GM18508 (cell line): ENCODE measurements at regions not wholly inside any gene's neighbourhood (a gene's known extent, or its start where the extent isn't known, plus 50 kb on each side); places are given as distances from the start of the nearest gene placed in this dataset.

ENCODE experiments used
- ATAC-seq: cut with Tn5 transposase; IDR thresholded peaks from one replicate; pipeline ENCODE4 v1.9.1; 2021; ENCODE audit warnings: moderate number of reproducible peaks; ENCODE audit not compliant: insufficient read depth, unreplicated experiment

DNA sequence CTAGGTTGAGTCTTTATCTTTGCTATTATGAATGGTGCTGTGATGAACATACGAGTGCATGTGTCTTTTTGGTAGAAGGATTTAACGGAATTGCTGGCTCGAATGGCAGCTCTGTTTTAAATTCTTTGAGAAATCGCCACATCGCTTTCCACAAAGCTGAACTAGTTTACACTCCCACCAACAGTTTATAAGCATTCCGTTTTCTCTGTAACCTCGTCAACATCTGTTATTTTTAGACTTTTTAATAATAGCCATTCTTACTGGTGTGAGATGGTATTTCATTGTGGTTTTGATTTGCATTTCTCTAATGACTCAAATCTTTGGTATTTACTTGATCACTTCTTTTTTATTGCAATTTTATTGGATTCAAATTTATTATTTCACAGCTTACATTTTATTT lies 117.4 kb upstream of the HDGFL1 start:
- no peak for ATAC-seq

DNA sequence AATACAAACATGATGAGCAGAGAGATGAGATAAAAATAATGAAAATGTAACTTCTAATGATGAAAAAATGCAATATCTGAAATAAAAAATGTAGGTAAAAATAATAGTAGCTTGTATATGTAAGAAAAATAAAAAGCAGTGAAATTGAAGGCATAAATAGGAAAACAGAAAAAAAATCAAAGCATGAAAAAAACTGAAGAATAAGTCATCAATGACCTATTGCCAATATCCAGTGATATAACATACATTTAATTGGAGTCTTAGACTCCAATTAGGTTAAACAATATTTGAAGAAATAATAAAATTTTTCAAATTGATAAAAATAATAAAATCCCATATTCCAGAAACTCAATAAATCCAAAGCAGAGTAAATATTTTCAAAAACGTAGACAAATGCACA lies 114.0 kb upstream of the HDGFL1 start:
- no peak for ATAC-seq

DNA sequence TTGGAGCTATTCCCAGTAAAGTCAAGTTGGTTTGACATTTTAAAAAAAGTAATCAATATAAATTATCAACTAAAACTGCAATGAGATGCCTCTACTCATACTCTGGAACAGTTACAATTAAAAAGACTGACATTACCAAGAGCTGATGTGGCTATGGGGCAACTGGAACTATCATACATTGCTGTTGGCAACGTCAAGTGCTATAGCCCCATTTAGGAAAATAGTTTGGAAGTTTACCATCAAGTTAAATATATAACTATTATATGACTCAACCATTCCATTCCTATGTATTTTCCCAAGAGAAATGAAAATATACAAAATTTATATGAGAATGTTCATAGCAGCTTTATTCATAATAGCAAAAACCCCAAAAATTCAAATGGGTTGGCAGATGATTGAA lies 111.4 kb upstream of the HDGFL1 start:
- ATAC-seq: no peak

DNA sequence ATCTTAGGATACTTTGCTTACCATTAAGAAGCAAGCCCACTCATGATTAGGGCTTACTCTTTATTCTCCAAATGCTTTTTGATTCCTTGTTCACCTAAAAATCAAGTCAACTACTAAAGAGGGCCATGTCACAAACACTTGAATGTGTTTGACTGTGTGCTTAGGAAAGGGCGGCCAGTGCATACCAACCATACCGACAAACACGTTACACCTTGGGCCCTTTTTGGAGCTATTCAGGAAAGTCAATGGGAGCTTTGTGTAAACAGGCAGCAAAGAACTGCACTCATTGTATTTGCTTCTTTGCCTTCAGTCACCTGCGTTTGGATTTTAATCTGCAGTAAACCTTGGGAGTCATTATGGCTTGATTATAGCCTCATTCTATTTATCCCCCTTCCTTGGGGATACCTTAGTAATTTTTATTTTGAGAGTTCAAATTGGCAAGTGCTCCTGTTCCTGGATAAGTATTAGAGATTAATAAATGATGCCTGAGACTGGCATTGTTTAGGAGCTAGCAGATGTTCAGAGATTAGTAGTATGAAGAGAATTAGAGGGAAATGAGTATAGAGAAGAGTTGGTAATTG lies 102.6 kb upstream of the HDGFL1 start:
- no peak for ATAC-seq

DNA sequence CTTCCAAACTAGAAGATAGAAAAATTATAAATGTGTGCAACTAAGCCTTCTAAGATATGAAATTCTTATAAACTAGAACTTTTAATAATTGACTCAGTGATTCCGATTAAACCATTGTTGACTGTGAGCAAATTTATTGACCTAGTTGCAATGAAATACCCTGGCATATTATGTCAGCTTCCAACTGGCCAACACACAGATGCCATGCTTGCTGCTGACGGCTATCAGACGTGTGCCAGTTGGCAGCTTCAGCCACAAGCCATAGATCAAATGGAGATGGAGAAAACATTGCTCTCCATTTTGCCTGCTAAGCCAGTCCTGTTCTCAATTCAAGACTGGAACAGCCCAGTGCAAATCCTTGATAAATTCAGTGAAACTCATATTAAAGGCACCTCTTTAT lies 101.7 kb upstream of the HDGFL1 start:
- ATAC-seq: no peak

DNA sequence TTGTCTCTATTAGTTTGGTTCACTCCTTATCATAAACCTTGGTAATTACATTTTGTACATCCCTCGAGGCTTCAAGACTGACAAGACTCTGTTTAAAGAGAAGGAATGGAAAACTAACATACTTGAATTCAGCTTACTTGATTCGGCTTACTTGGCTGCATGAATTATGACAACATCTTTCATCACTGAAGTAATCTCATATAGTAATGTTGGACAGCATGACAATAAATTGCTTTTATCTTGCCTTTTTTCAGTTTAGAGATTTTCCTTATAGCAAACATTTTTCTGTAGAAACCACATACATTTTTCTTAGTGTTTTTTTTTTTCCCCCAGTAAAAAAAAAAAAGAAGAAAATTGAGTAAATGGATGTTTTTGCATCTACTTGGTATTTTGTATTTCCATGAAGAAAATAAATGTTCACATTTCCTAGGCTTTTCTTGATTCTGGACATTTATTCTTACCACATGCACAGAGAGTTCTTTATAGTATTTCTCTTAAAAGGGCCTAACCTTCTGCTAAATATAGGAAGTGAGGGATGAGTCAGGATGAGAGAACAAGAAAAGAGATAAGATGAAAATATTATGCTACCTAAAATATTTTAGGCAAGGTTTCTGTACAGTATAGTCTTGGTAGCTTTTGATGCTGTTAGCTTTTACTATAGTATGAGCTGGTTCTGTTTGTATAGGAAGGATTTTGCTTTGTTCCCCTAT lies 101.0 kb upstream of the HDGFL1 start:
- ATAC-seq: no peak

DNA sequence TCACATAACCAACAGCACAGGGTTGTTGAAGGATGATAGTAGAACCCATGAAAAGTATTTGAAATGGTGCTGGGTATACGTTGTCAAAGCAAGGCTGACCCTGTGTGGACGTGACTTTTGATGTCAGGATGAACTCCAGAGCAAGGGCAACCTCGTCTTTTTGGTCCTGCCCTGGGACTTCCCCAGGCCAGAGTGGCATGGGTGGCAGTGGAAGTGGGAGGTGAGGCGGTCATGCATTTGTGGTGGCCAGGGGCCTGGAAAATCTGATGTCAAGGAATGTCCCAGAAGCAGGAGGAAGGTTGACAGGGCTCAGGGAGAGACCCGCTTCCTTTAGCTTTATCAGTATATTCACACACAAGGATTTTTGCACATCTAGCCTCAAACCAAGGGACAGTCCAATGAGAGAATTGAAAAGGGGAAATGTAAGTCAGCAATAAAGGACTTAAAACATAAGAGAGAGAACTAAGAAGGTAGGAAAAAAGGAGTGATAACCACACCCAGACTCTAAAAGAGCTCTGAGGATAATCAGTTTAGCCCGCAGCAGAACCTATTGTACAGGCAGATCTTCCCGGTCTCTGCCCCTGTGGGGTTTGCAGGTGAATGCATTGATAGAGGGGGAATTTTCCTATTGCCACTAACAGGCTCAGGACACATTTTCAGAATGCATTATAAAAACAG lies 98.8 kb upstream of the HDGFL1 start:
- ATAC-seq: no peak

DNA sequence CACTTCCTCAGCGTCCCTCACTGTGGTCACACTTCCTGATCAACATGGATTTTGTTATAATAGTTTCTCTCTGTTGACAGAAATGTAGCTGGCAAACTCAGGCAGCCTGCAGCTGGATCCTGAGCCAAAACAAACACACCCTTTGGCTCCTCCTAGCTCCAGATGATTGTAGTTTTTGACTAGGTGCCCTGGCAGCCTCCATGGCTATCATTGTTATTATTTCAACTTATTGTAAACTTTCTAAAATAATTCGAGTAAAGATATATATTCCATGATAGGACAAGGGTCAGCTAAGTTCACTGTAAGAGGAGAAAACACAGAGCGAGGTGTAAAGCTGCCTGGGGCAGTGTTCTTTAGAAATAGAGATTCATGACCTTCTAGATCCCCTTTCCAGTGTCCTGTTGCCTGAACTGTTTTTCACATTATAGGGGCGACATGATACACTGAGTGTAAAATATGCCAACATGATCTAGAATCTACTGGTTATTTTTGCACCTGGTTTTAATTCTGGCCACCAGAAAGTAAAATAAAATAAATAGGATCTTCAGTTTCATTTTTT lies 98.2 kb upstream of the HDGFL1 start:
- no peak for ATAC-seq

DNA sequence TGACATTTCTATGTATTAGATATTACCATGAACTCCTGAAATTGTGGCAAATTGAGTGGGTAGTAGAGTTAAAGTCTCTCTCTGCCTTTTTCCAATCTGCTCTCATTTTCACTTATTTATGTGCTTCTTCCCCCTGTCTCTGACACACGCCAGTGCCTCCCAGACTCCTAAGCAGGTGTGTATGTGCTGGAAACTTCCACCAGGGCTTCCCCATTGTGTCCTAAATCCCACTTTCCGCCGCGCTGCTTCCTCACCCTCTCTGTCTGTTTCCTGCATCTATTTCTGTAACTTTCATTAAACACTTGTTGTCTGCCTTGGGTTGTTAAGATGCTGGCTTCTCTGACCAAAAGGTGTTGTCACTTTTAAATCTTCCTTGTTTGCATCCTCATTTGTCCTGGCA lies 97.6 kb upstream of the HDGFL1 start:
- ATAC-seq: no peak

DNA sequence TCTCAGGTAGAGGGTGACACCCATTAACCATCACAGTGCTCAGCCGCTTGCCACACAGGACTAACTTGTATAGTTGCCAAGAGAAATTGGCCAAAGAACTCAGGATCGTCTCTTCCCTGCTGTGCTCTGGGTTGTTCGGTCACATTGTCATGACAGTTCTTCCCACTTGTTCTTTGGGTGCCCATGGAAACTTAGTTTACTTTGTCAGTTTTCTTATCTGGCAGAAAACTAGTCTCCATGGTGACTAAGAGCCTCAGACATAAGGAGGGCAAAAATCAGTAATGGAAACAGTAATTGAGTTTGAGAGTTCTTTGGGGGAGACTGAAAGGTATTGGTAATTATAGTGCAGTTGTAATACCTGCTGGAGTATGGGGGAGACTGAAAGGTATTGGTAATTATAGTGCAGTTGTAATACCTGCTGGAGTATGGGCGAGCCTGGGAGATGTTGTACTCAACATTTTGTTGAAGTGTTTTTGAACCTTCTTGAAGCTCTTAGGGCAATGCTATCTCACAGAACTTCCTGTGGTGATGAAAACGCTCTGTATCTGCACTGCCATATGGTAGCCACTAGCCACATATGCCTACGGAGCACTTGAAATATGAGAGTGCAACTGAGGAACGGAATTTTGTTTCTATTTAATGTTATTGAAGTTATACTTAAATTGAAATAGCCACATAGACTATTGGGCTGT lies 95.2 kb upstream of the HDGFL1 start:
- ATAC-seq: no peak

DNA sequence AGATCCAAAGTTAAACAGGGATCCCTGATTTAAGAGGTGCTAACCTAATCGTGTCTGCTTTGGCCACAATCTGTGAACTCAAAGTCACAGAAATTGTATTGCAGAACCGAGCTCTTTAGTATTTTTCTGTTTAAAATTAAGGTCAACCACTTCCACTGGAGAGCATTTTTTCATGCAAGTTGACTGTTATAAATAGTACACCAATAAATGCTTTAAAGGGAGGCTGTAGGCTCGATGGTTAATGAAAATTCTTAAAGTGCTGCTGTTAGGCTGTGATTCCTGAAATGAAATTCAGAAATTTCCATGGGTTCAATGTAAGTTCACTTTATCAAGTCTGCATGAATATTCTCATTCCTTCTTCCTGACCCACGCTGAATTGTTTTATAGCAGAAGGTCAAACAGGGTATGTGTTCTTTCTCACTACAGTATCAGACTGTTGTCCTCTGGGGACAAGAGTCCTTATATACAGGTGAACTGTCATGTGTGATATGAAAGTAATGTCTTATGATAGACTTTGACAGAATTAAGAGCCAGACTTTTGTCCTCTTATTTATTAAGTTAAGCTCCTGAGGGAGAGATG lies 92.5 kb upstream of the HDGFL1 start:
- ATAC-seq: no peak

DNA sequence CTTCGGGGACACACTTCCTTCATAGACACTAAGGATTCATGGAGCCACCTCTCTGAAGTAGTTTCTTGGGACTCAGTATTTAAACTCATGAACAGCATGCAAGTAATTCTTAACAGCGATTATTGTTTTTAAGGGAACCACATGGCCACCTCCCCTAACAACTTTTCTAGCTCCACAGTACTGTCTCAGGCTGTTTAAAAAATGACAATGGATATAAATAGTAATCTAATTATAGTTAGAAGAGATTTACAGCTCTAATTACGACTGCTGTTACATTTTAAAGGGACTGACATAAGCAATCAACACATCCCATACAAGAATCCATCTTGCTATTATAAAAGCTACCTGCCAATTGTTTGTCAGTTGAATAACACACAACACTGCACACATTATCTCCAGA lies 72.1 kb upstream of the HDGFL1 start:
- ATAC-seq: no peak

DNA sequence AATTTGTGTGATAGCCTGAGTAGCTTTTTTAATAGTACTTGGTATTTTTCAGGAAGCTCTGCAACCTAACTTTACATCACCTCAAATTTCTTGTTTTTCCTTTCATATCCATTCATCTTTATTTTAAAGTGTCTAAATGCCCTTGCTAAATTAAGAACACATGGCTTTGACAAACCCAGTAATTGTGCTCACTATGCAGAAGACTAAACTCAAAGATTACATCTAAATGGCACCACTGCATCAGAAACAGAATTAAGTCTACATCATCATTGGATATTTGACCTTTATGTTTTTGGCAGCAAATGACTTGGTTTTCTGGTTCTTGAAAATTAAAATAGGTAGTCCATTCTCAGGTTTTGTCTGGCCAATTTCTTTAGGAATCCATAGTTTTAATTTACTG lies 69.6 kb upstream of the HDGFL1 start:
- no peak for ATAC-seq

DNA sequence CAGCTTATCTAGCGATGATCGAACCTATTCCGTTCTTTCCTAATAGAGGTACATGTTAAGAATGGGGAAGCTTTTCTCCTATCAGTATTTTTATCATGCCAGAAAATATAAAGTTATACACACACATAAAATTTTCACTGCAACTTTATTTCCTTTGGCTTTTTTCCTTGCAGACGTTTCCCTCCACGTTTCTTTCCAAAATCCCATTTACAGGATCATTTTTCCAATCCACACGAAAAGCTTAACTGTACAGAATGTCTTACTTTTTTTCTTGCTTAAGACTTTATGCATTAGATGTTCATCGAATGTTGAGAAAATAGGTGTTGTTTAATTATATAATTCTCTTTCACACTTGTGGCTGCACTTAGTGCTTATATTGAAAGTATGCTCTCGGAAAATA lies 62.9 kb upstream of the HDGFL1 start:
- ATAC-seq: no peak

DNA sequence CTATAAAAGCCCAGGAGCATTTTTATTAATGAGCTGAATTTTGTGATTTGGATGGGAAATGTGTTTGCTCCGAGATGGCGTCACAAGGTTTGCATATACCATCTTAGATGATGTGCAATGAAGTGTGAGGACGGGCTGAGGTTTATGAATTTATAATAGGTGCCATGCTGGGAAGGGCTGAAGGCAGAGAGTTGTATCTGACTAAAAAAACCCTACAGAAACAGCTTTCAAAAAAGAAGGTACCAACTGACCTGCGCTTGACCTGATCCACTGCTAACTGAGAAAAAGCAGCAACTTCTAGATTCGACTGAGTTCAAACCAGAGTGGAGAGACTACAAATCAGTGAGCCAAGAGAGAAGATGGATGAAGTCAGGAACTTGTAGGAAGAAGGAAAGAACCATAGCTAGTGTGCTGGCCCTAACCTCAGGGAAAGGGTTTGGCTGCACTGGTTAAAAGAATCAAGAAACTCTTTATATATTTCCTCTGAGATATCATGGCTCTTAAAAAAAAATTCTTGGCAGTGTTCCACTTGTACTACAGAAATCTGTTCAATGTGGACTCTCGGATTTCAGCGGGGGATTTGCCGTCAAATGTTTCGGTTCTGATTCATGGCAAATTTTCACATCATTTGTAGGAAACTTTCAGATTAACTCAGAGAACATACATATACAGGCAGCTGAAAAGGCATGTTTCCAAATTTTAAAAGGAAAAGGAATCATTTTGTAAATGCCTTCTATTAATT lies 56.5 kb upstream of the HDGFL1 start:
- ATAC-seq: no peak

DNA sequence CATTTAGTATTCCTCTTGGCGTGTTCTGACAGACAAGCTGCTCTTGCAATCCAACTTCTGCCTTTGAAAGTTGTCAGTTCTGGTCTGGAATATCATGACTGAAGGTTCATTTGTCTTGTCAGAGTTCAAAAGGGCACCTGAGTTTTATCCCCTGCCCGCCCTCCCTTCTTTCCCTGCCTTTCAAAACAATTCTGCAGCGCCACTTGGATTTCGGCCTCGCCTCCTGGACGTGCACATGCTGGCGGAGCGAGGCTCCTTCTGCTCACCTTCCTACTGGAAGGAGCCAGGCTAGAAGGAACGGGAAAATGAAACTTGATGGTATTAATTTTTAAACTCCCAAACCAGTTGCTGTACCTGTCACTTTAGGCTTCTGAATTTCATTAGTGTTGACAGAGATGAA lies 55.7 kb upstream of the HDGFL1 start:
- no peak for ATAC-seq

DNA sequence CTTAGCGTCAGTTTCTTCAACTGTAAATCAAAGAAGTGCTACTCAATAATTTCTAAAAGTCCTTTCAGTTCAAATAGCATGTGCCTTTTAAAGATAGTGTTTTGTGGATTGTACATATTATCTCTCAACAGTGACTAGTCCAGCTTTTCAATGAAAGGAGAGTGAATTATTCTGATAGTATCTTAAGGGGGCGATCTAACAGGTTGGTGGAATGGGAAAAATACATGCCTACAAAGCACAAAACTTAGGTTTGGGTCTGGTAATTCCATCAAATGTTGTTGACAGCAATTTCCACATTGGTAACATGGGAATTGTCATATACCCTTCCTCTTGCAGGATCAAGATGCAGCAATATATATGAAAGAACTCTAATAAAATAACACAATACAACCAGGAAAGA lies 50.1 kb upstream of the HDGFL1 start:
- no peak for ATAC-seq
